H1 (cell line): ENCODE measurements at regions not wholly inside any gene's neighbourhood (a gene's known extent, or its start where the extent isn't known, plus 50 kb on each side); places are given as distances from the start of the nearest gene placed in this dataset.

Experiments
- NANOG ChIP-seq: IDR thresholded peaks from 2 replicates; pipeline ENCODE4 v1.6.1; 2011; ENCODE audit warnings: low read length, low read depth, mild to moderate bottlenecking, inconsistent platforms; ENCODE audit not compliant: insufficient read depth, poor library complexity, severe bottlenecking
- NRF1 ChIP-seq: IDR thresholded peaks from 2 replicates; pipeline ENCODE4 v1.6.1; 2011; ENCODE audit warnings: mild to moderate bottlenecking, low read depth, low read length, improper control_type of control experiment

DNA sequence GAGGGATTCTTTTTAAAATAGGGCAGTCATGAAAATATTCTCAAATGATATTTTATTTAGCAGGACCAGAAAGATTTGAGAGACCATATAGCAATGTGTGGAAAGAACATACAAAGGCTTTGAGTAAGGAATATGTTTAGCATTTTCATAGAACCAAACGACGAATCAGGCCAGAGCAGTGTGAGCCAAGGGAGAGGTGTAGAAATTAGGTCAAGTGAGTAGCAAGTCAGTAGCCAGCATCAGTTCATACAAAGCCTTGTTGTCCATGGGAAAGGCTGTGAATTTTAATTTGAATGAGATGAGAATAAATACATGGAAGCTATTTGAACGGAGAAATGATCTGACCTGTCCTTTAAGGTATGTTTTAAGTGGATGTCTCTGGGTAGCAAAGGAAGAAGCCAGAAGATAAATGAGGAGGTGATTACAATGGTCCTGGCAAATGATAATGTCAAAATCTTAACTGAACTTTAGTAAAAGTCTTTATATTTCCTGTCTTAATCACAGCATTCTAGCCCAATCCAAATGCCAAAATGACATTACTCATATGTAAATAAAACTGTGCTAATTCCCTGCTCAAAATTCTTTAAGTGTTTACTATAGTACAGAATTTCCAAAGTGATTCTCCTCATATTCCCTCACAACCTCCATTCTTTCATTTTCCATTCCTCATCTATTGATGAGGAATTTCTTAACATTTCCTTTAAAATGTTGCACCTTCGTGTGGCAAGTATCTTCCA lies 155.7 kb upstream of the SLIT2 start (continued):
- no peak for TF ChIP-seq NANOG
- TF ChIP-seq NRF1, result no peak
